ENCODE measurements at regions not wholly inside any gene's neighbourhood (a gene's known extent, or its start where the extent isn't known, plus 50 kb on each side); places are given as distances from the start of the nearest gene placed in this dataset.

DNA sequence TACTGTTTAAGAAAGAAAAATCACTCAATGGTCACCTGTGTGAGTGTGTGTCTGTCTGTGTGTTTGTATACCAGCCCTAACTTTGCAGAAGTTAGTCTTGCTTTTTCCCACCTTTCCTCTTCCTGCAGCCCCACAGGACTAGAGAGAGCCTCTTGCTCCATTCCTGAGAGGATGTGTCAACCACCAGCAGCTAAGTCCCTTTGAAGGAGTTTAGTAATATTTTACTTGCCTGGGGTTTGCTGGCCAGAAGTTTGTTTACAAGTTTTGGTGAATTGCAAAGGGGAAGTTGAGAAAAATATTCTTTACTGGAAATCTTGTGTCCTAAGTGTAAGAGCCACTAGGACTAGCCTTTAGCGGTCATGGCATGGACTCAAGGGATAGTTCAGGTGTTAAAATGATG lies 316.2 kb downstream of the BRINP1 start:
- TF ChIP-seq, protein P1, sequence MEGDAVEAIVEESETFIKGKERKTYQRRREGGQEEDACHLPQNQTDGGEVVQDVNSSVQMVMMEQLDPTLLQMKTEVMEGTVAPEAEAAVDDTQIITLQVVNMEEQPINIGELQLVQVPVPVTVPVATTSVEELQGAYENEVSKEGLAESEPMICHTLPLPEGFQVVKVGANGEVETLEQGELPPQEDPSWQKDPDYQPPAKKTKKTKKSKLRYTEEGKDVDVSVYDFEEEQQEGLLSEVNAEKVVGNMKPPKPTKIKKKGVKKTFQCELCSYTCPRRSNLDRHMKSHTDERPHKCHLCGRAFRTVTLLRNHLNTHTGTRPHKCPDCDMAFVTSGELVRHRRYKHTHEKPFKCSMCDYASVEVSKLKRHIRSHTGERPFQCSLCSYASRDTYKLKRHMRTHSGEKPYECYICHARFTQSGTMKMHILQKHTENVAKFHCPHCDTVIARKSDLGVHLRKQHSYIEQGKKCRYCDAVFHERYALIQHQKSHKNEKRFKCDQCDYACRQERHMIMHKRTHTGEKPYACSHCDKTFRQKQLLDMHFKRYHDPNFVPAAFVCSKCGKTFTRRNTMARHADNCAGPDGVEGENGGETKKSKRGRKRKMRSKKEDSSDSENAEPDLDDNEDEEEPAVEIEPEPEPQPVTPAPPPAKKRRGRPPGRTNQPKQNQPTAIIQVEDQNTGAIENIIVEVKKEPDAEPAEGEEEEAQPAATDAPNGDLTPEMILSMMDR (conservative IDR thresholded peaks at IDR 0.05 in 1 of 2, IDR thresholded peaks at IDR 0.05 in 1 of 2; ENCODE audit: extremely low read depth in 1 of 2, insufficient read depth in 1 of 2, low read depth in 1 of 2, low read length in 2 of 2), result no peak
- no peak for TF ChIP-seq EZH2 (IDR thresholded peaks at IDR 0.05; ENCODE audit: borderline replicate concordance, low read length)
